B cell (primary cell): ENCODE measurements at regions not wholly inside any gene's neighbourhood (a gene's known extent, or its start where the extent isn't known, plus 50 kb on each side); places are given as distances from the start of the nearest gene placed in this dataset.

Experiments used
- ATAC-seq: fragments of 200-7000 bp; cut with Tn5 transposase; one replicate; pipeline ENCODE4 v1.10.0; 2021; ENCODE audit warnings: low read depth, mild to moderate bottlenecking, moderate number of reproducible peaks, moderate library complexity
- CTCF ChIA-PET: fragments of 350-600 bp; sonication (Branson Sonifier 250); formaldehyde crosslinking; loops from one replicate; lab custom pipeline; 2021; ENCODE audit warnings: antibody characterized with exemption, inconsistent platforms; lab: Charles Lee
- POLR2A ChIA-PET: fragments of 350-600 bp; sonication (Branson Sonifier 250); formaldehyde crosslinking; loops from one replicate; lab custom pipeline; 2021; ENCODE audit warnings: antibody characterized with exemption; lab: Charles Lee
- DNase-seq: peaks from one replicate; pipeline ENCODE4 v3.0.0; 2013
- H2AFZ ChIP-seq: 2 replicates; pipeline ENCODE4 v1.6.1; 2012; ENCODE audit warnings: mild to moderate bottlenecking, low read depth, low read length; ENCODE audit not compliant: insufficient read depth, poor library complexity, severe bottlenecking
- H3K27ac ChIP-seq, 2 donors: 1 replicate in 1 of 2; 2 replicates in 1 of 2; pipeline ENCODE4 v1.5.1; 2012 to 2013; ENCODE audit warnings: low read length in 2 of 2, mild to moderate bottlenecking in 2 of 2, moderate library complexity in 1 of 2
- H3K27me3 ChIP-seq, 4 experiments: fragments of 200-600 bp in 1 of 4; sonication (generic) in 1 of 4; replicated peaks in 1 of 4; 1 replicate in 2 of 4; 2 replicates in 2 of 4; pipeline versions ENCODE4 v1.6.1 to v1.7.0; 2013 to 2016; ENCODE audit warnings: low read length in 3 of 4, mild to moderate bottlenecking in 2 of 4, mixed read lengths in 1 of 4, moderate library complexity in 1 of 4; ENCODE audit not compliant: insufficient read depth in 4 of 4, control insufficient read depth in 3 of 4; ENCODE audit errors: control extremely low read depth in 1 of 4
- H3K36me3 ChIP-seq, 2 experiments: replicated peaks in 1 of 2; 1 replicate in 1 of 2; 2 replicates in 1 of 2; pipeline versions ENCODE4 v1.6.1 to v1.7.1; 2013; ENCODE audit warnings: low read length in 1 of 2; ENCODE audit not compliant: insufficient read depth in 2 of 2, control insufficient read depth in 1 of 2; ENCODE audit errors: control extremely low read depth in 1 of 2, extremely low read depth in 1 of 2
- H3K4me1 ChIP-seq, 2 donors: fragments of 200-600 bp in 1 of 2; sonication (generic) in 1 of 2; 1 replicate in 1 of 2; 2 replicates in 1 of 2; pipeline versions ENCODE4 v1.5.1 to v1.6.1; 2013 to 2017; ENCODE audit warnings: low read length in 2 of 2; ENCODE audit not compliant: control insufficient read depth in 2 of 2, insufficient read depth in 2 of 2
- H3K4me2 ChIP-seq: replicated peaks from 2 replicates; pipeline ENCODE3; 2012; ENCODE audit warnings: mild to moderate bottlenecking, low read depth, low read length; ENCODE audit not compliant: poor library complexity, severe bottlenecking
- H3K4me3 ChIP-seq, 5 experiments: fragments of 200-600 bp in 1 of 5; sonication (generic) in 1 of 5; 1 replicate in 3 of 5; 2 replicates in 2 of 5; pipeline versions ENCODE4 v1.5.1 to v1.7.0; 2011 to 2016; ENCODE audit warnings: low read length in 4 of 5, mild to moderate bottlenecking in 4 of 5, low read depth in 2 of 5, control low read depth in 1 of 5, moderate library complexity in 1 of 5; ENCODE audit not compliant: insufficient read depth in 1 of 5; ENCODE audit errors: control extremely low read depth in 1 of 5, extremely low read depth in 1 of 5
- H3K79me2 ChIP-seq: fragments of 200-600 bp; sonication (generic); one replicate; pipeline ENCODE4 v1.6.0; 2016; ENCODE audit warnings: low read length; ENCODE audit not compliant: control insufficient read depth, insufficient read depth
- H3K9ac ChIP-seq: fragments of 200-600 bp; sonication (generic); 2 replicates; pipeline ENCODE4 v1.6.1; 2017; ENCODE audit warnings: mild to moderate bottlenecking, low read length, moderate library complexity
- H3K9me3 ChIP-seq, 3 donors: one replicate each; pipeline versions ENCODE4 v1.6.1 to v1.7.1; 2013; ENCODE audit warnings: low read length in 2 of 3; ENCODE audit not compliant: control insufficient read depth in 2 of 3, insufficient read depth in 1 of 3; ENCODE audit errors: control extremely low read depth in 1 of 3
- H4K20me1 ChIP-seq: 2 replicates; pipeline ENCODE4 v1.6.0; 2012; ENCODE audit warnings: mild to moderate bottlenecking, low read length; ENCODE audit not compliant: insufficient read depth, control insufficient read depth, poor library complexity, severe bottlenecking
- H3K27ac Mint-ChIP-seq: one replicate; pipeline ENCODE4 v1.8.0; 2021; ENCODE audit warnings: mixed read lengths
- H3K27me3 Mint-ChIP-seq: one replicate; pipeline ENCODE4 v1.8.0; 2021; ENCODE audit warnings: mixed read lengths
- H3K4me1 Mint-ChIP-seq: one replicate; pipeline ENCODE4 v1.8.0; 2021; ENCODE audit warnings: mixed read lengths
- H3K4me3 Mint-ChIP-seq: one replicate; pipeline ENCODE4 v1.8.0; 2021; ENCODE audit warnings: mixed read lengths
- H3K9me3 Mint-ChIP-seq: one replicate; pipeline ENCODE4 v1.8.0; 2022; ENCODE audit warnings: mixed read lengths; ENCODE audit not compliant: insufficient read depth
- CTCF ChIP-seq: fragments of 200-600 bp; IDR thresholded peaks from one replicate; pipeline ENCODE4 v1.8.0; 2022; ENCODE audit warnings: antibody characterized with exemption, mild to moderate bottlenecking
- EZH2 ChIP-seq: IDR thresholded peaks from 2 replicates; pipeline ENCODE4 v1.6.1; 2012; ENCODE audit warnings: borderline replicate concordance, low read depth, mild to moderate bottlenecking, moderate library complexity, low read length; ENCODE audit not compliant: insufficient read depth, poor library complexity, severe bottlenecking
- WGBS: methylation state at CpG from one replicate; pipeline ENCODE4 v1.1.5; 2013; ENCODE audit warnings: missing lambda C conversion rate; ENCODE audit not compliant: insufficient coverage; 5-methylcytosine and 5-hydroxymethylcytosine counted together
- intact Hi-C: fragments of 100-400 bp; cut with micrococcal nuclease; formaldehyde crosslinking; loops from one replicate; pipeline ENCODE4 v1.10.0; 2022

GRCh38 chr11:115656041-115656440, 151.8 kb upstream of the CADM1 start:
- ChIA-PET CTCF (no interaction called here), POLR2A (no interaction called here)
- intact Hi-C loops: no loop called here
- no peak overlapping the region for H3K4me3 ChIP-seq
- H3K27ac ChIP-seq: no peak overlapping the region
- DNase-seq (no peak), ATAC-seq (no peak)
- H3K9ac ChIP-seq: no peak overlapping the region
- H3K27me3 ChIP-seq: peaks cover 0 to 14% (median 5%) of the 10 kb centered on the region in 4 experiments
- no peaks in the 10 kb centered on the region for H3K36me3 ChIP-seq
- H2AFZ ChIP-seq: no peak overlapping the region
- H3K9me3 ChIP-seq: peaks cover 0 to 4% (median 0%) of the 10 kb centered on the region in 3 donors
- Mint-ChIP-seq H3K4me3 (no peak overlapping the region), H3K27me3 (peaks cover 37% of the 10 kb centered on the region), H3K4me1 (no peaks in the 10 kb centered on the region), H3K27ac (no peak overlapping the region), H3K9me3 (no peaks in the 10 kb centered on the region)
- TF ChIP-seq EZH2 (no peak), CTCF (no peak)
- H4K20me1 ChIP-seq: no peaks in the 10 kb centered on the region
- H3K79me2 ChIP-seq: no peaks in the 10 kb centered on the region
- H3K4me1 ChIP-seq: no peaks in the 10 kb centered on the region
- no peak overlapping the region for H3K4me2 ChIP-seq

GRCh38 chr11:115654792-115655191, 150.6 kb upstream of the CADM1 start:
- H3K27ac Mint-ChIP-seq: no peak overlapping the region
- Histone ChIP-seq H4K20me1 (no peaks in the 10 kb centered on the region), H3K27ac (no peak overlapping the region), H3K79me2 (no peaks in the 10 kb centered on the region), H3K27me3 (peaks cover 0 to 11% (median 5%) of the 10 kb centered on the region in 4 experiments), H3K4me1 (no peaks in the 10 kb centered on the region), H3K36me3 (no peaks in the 10 kb centered on the region), H3K4me2 (no peak overlapping the region), H2AFZ (no peak overlapping the region), H3K9ac (no peak overlapping the region), H3K4me3 (no peak overlapping the region), H3K9me3 (no peaks in the 10 kb centered on the region)
- DNase-seq: no peak
- ChIA-PET CTCF (no interaction called here), POLR2A (no interaction called here)
- H3K27me3 Mint-ChIP-seq: peaks cover 26% of the 10 kb centered on the region
- no peak overlapping the region for H3K4me3 Mint-ChIP-seq
- TF ChIP-seq EZH2 (no peak), CTCF (no peak)
- WGBS: no CpG with 5 or more reads among the region's 4 CpGs
- H3K9me3 Mint-ChIP-seq: no peaks in the 10 kb centered on the region
- no peaks in the 10 kb centered on the region for H3K4me1 Mint-ChIP-seq
- ATAC-seq: no peak
- intact Hi-C loops: no loop called here
